IPS-15b (cell line): ENCODE measurements at regions not wholly inside any gene's neighbourhood (a gene's known extent, or its start where the extent isn't known, plus 50 kb on each side); places are given as distances from the start of the nearest gene placed in this dataset.

ENCODE experiments used
- H3K27me3 ChIP-seq: one replicate; pipeline ENCODE4 v1.6.1; 2013; ENCODE audit warnings: low read length; ENCODE audit not compliant: control insufficient read depth, insufficient read depth
- H3K36me3 ChIP-seq: one replicate; pipeline ENCODE4 v1.6.1; 2013; ENCODE audit warnings: low read length; ENCODE audit not compliant: control insufficient read depth, insufficient read depth
- H3K4me1 ChIP-seq: one replicate; pipeline ENCODE4 v1.6.1; 2013; ENCODE audit warnings: mild to moderate bottlenecking, low read length; ENCODE audit not compliant: control insufficient read depth, insufficient read depth
- H3K4me3 ChIP-seq: one replicate; pipeline ENCODE4 v1.5.1; 2013; ENCODE audit warnings: low read depth, low read length
- H3K9ac ChIP-seq: one replicate; pipeline ENCODE4 v1.6.1; 2013; ENCODE audit warnings: low read depth, mild to moderate bottlenecking, low read length
- H3K9me3 ChIP-seq: one replicate; pipeline ENCODE4 v1.6.1; 2013; ENCODE audit warnings: mild to moderate bottlenecking, low read length; ENCODE audit not compliant: control insufficient read depth, insufficient read depth

- Histone ChIP-seq H3K9ac (no peak overlapping the region), H3K4me3 (no peak overlapping the region), H3K4me1 (peaks cover 12% of the 10 kb centered on the region), H3K9me3 (no peaks in the 10 kb centered on the region), H3K36me3 (no peaks in the 10 kb centered on the region), H3K27me3 (no peaks in the 10 kb centered on the region)
Measured at GRCh38 chr4:136909626-136910025, 622.7 kb downstream of the PCDH18 start.

- Histone ChIP-seq H3K9me3 (no peaks in the 10 kb centered on the region), H3K4me3 (no peak overlapping the region), H3K9ac (no peak overlapping the region), H3K4me1 (peaks cover 12% of the 10 kb centered on the region), H3K27me3 (no peaks in the 10 kb centered on the region), H3K36me3 (no peaks in the 10 kb centered on the region)
Measured at GRCh38 chr4:136908122-136908521, 624.2 kb downstream of the PCDH18 start.

- no peaks in the 10 kb centered on the region for H3K36me3 ChIP-seq
- H3K9ac ChIP-seq = no peak overlapping the region
- no peaks in the 10 kb centered on the region for H3K27me3 ChIP-seq
- no peaks in the 10 kb centered on the region for H3K4me1 ChIP-seq
- no peaks in the 10 kb centered on the region for H3K9me3 ChIP-seq
- no peak overlapping the region for H3K4me3 ChIP-seq
Measured at GRCh38 chr4:136900696-136901095, 631.6 kb downstream of the PCDH18 start.

GRCh38 chr4:136898590-136899248 lies 633.6 kb downstream of the PCDH18 start:
- no peak overlapping the region for H3K9ac ChIP-seq

GRCh38 chr4:136893573-136893972 lies 638.7 kb downstream of the PCDH18 start:
- no peak overlapping the region for H3K9ac ChIP-seq
- H3K27me3 ChIP-seq = no peaks in the 10 kb centered on the region
- H3K9me3 ChIP-seq = no peaks in the 10 kb centered on the region
- H3K4me3 ChIP-seq = no peak overlapping the region
- H3K36me3 ChIP-seq = no peaks in the 10 kb centered on the region
- no peaks in the 10 kb centered on the region for H3K4me1 ChIP-seq

More at GRCh38 chr4:136898590-136899248, 633.6 kb downstream of the PCDH18 start:
- H3K27me3 ChIP-seq = no peaks in the 10 kb centered on the region
- no peak overlapping the region for H3K4me3 ChIP-seq
- H3K4me1 ChIP-seq = no peaks in the 10 kb centered on the region
- H3K9me3 ChIP-seq = no peaks in the 10 kb centered on the region
- no peaks in the 10 kb centered on the region for H3K36me3 ChIP-seq

GRCh38 chr4:136881666-136882065 lies 650.6 kb downstream of the PCDH18 start:
- Histone ChIP-seq H3K4me3 (no peak overlapping the region), H3K36me3 (no peaks in the 10 kb centered on the region), H3K9ac (no peak overlapping the region), H3K9me3 (no peaks in the 10 kb centered on the region), H3K4me1 (no peaks in the 10 kb centered on the region), H3K27me3 (no peaks in the 10 kb centered on the region)

- H3K4me3 ChIP-seq = no peak overlapping the region
Measured at GRCh38 chr4:136873555-136873954, 658.7 kb downstream of the PCDH18 start.

GRCh38 chr4:136867465-136867864 lies 664.8 kb downstream of the PCDH18 start:
- no peaks in the 10 kb centered on the region for H3K27me3 ChIP-seq
- H3K4me1 ChIP-seq = no peaks in the 10 kb centered on the region
- no peak overlapping the region for H3K9ac ChIP-seq
- no peaks in the 10 kb centered on the region for H3K36me3 ChIP-seq
- H3K4me3 ChIP-seq = no peak overlapping the region
- no peaks in the 10 kb centered on the region for H3K9me3 ChIP-seq

More at GRCh38 chr4:136873555-136873954, 658.7 kb downstream of the PCDH18 start:
- no peaks in the 10 kb centered on the region for H3K9me3 ChIP-seq
- no peak overlapping the region for H3K9ac ChIP-seq
- no peaks in the 10 kb centered on the region for H3K4me1 ChIP-seq
- H3K36me3 ChIP-seq = no peaks in the 10 kb centered on the region
- H3K27me3 ChIP-seq = no peaks in the 10 kb centered on the region

- no peaks in the 10 kb centered on the region for H3K27me3 ChIP-seq
- no peak overlapping the region for H3K4me3 ChIP-seq
- H3K4me1 ChIP-seq = no peaks in the 10 kb centered on the region
- no peaks in the 10 kb centered on the region for H3K36me3 ChIP-seq
- no peaks in the 10 kb centered on the region for H3K9me3 ChIP-seq
- no peak overlapping the region for H3K9ac ChIP-seq
Measured at GRCh38 chr4:136865526-136865925, 666.8 kb downstream of the PCDH18 start.

GRCh38 chr4:136864604-136865185 lies 667.6 kb downstream of the PCDH18 start:
- Histone ChIP-seq H3K4me3 (no peak overlapping the region), H3K9ac (no peak overlapping the region), H3K36me3 (no peaks in the 10 kb centered on the region), H3K4me1 (no peaks in the 10 kb centered on the region), H3K9me3 (no peaks in the 10 kb centered on the region), H3K27me3 (no peaks in the 10 kb centered on the region)

- H3K4me1 ChIP-seq = no peaks in the 10 kb centered on the region
- H3K36me3 ChIP-seq = no peaks in the 10 kb centered on the region
- H3K4me3 ChIP-seq = no peak overlapping the region
- no peak overlapping the region for H3K9ac ChIP-seq
- H3K27me3 ChIP-seq = no peaks in the 10 kb centered on the region
- no peaks in the 10 kb centered on the region for H3K9me3 ChIP-seq
Measured at GRCh38 chr4:136863756-136864155, 668.5 kb downstream of the PCDH18 start.

GRCh38 chr4:136862653-136863052 lies 669.6 kb downstream of the PCDH18 start:
- no peaks in the 10 kb centered on the region for H3K27me3 ChIP-seq
- no peaks in the 10 kb centered on the region for H3K9me3 ChIP-seq
- no peak overlapping the region for H3K4me3 ChIP-seq
- no peaks in the 10 kb centered on the region for H3K36me3 ChIP-seq
- H3K9ac ChIP-seq = no peak overlapping the region
- no peaks in the 10 kb centered on the region for H3K4me1 ChIP-seq
